ENCODE measurements at regions not wholly inside any gene's neighbourhood (a gene's known extent, or its start where the extent isn't known, plus 50 kb on each side); places are given as distances from the start of the nearest gene placed in this dataset.
"Not testable (repeated sequence)": the region's sequence is repeated elsewhere in the genome, so short reads cannot be mapped to it uniquely, and the experiment has no call there.

DNA sequence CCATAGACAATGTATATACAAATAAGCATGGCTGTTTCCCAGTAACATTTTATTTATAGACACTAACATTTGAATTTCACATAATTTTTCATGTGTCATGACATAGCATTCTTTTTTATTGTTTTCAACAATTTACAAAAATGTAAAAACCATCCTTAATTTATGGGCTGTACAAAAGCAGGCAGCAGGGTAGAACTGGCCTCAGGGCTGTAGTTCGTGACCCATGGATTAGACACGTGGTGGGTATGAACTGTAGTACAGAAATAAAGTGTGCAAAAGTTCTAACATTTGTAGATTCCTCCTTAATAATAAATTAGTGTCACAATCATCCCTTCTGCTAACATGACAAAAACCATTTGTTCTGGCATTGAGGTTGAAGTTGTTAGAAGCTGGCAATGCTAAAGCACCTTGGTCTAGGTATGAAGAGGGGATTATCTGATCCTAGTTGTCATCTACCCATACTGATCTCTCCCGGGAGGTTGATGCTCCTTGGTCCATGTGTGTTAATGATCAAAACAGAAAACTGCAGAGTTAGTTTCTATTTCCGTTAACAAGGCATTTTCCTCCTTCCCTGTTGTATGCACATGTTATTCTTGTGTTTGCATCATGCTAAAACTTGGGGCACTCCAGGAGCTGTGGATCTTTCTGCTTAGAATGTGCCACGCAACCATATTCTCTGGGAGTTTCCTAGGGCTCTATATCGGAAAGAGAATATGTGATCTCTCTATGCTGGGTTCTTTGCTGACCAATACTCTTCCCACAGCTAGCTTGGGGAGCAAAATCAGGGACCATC lies 917.6 kb downstream of the TLE1 start:
- H3K9me3 ChIP-seq (ENCODE audit: insufficient read depth, low read depth, low read length), result no peaks in the 10 kb centered on the region; the same call in 1 of the 2 replicates
- H3K9me2 ChIP-seq (replicated peaks; ENCODE audit: low read depth, low read length), result no peaks in the 10 kb centered on the region
- no peak overlapping the region for H3K4me2 ChIP-seq (ENCODE audit: low read depth, low read length, poor library complexity, severe bottlenecking)
- H2AFZ ChIP-seq (ENCODE audit: low read length), result no peak overlapping the region
- no peaks in the 10 kb centered on the region for H3K27me3 ChIP-seq (ENCODE audit: insufficient read depth, low read length, poor library complexity, severe bottlenecking)
- H4K20me1 ChIP-seq (ENCODE audit: insufficient read depth, low read length, poor library complexity, severe bottlenecking), result no peaks in the 10 kb centered on the region
- H3K4me3 ChIP-seq (ENCODE audit: low read length, poor library complexity, severe bottlenecking), result no peak overlapping the region
- H3K79me2 ChIP-seq (ENCODE audit: insufficient read depth, low read length), result no peaks in the 10 kb centered on the region
- no peak for TF ChIP-seq EZH2phosphoT487 (IDR thresholded peaks at IDR 0.05; ENCODE audit: borderline replicate concordance)
- TF ChIP-seq, protein P1, sequence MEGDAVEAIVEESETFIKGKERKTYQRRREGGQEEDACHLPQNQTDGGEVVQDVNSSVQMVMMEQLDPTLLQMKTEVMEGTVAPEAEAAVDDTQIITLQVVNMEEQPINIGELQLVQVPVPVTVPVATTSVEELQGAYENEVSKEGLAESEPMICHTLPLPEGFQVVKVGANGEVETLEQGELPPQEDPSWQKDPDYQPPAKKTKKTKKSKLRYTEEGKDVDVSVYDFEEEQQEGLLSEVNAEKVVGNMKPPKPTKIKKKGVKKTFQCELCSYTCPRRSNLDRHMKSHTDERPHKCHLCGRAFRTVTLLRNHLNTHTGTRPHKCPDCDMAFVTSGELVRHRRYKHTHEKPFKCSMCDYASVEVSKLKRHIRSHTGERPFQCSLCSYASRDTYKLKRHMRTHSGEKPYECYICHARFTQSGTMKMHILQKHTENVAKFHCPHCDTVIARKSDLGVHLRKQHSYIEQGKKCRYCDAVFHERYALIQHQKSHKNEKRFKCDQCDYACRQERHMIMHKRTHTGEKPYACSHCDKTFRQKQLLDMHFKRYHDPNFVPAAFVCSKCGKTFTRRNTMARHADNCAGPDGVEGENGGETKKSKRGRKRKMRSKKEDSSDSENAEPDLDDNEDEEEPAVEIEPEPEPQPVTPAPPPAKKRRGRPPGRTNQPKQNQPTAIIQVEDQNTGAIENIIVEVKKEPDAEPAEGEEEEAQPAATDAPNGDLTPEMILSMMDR (conservative IDR thresholded peaks at IDR 0.05; ENCODE audit: low read length), result no peak
- H3K36me3 ChIP-seq (ENCODE audit: insufficient read depth, low read length), result no peaks in the 10 kb centered on the region
- H3F3A ChIP-seq (ENCODE audit: low read depth), result no peaks in the 10 kb centered on the region
- H3K9ac ChIP-seq (ENCODE audit: low read depth, low read length, poor library complexity, severe bottlenecking), result no peak overlapping the region
- no peaks in the 10 kb centered on the region for H3K4me1 ChIP-seq (ENCODE audit: insufficient read depth, low read length, poor library complexity, severe bottlenecking)

DNA sequence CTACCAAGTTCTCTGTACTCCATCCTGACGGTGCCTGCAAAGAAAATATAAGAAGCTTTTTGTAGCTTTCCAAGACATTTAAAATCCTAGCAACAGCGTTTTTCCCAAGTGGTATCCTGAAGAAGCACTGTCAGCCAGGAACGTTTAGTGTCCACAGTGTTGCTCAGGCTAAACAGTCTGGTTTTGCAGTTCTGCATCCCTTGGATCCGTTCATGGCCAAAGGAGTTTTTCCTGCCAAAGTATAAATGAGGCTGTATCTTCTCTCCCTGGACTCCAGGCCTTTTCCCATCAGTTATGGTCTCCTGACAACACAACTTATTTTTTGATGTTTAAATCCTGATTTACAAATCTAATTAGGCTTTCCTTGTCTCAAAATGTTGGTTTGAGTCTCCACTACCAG lies 925.8 kb downstream of the TLE1 start:
- Histone ChIP-seq H4K20me1 (ENCODE audit: insufficient read depth, low read length, poor library complexity, severe bottlenecking) (no peaks in the 10 kb centered on the region), H3K79me2 (ENCODE audit: insufficient read depth, low read length) (no peaks in the 10 kb centered on the region), H3K4me2 (ENCODE audit: low read depth, low read length, poor library complexity, severe bottlenecking) (no peak overlapping the region), H3K27me3 (ENCODE audit: insufficient read depth, low read length, poor library complexity, severe bottlenecking) (no peaks in the 10 kb centered on the region), H2AFZ (ENCODE audit: low read length) (no peak overlapping the region), H3K4me3 (ENCODE audit: low read length, poor library complexity, severe bottlenecking) (no peak overlapping the region), H3F3A (ENCODE audit: low read depth) (no peaks in the 10 kb centered on the region; the same call in 1 of the 2 replicates), H3K9me3 (ENCODE audit: insufficient read depth, low read depth, low read length) (no peaks in the 10 kb centered on the region; the same call in 1 of the 2 replicates), H3K36me3 (ENCODE audit: insufficient read depth, low read length) (no peaks in the 10 kb centered on the region), H3K9ac (ENCODE audit: low read depth, low read length, poor library complexity, severe bottlenecking) (no peak overlapping the region), H3K9me2 (replicated peaks; ENCODE audit: low read depth, low read length) (no peaks in the 10 kb centered on the region), H3K4me1 (ENCODE audit: insufficient read depth, low read length, poor library complexity, severe bottlenecking) (no peaks in the 10 kb centered on the region)
- TF ChIP-seq EZH2phosphoT487 (IDR thresholded peaks at IDR 0.05; ENCODE audit: borderline replicate concordance), result no peak
- TF ChIP-seq, protein P1 (conservative IDR thresholded peaks at IDR 0.05; ENCODE audit: low read length), result no peak

DNA sequence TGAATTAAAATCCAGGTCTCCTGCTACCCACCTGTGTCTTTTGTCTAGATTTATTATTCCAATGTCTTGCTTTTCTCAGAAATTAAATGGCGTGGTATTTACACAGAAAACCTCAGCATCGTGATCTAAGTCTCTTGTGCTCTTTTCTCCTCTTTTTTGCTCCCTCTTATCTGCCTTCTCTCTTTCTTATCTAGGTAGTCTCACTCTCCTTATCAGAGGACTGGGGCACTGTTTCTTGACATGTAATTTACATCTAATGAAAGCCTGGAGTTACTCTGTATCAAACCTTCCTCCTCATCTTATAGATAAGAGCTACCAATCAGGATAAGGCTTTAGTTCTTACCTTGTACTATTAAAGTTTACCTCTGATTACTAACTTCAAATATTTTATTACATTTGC lies 933.8 kb downstream of the TLE1 start:
- no peak overlapping the region for H3K4me3 ChIP-seq (ENCODE audit: low read length, poor library complexity, severe bottlenecking)
- TF ChIP-seq, protein P1 (conservative IDR thresholded peaks at IDR 0.05; ENCODE audit: low read length), result no peak
- no peak for TF ChIP-seq EZH2phosphoT487 (IDR thresholded peaks at IDR 0.05; ENCODE audit: borderline replicate concordance)
- no peaks in the 10 kb centered on the region for H3K36me3 ChIP-seq (ENCODE audit: insufficient read depth, low read length)
- H2AFZ ChIP-seq (ENCODE audit: low read length), result no peak overlapping the region
- H3K9me2 ChIP-seq (replicated peaks; ENCODE audit: low read depth, low read length), result no peaks in the 10 kb centered on the region
- no peaks in the 10 kb centered on the region for H3K4me1 ChIP-seq (ENCODE audit: insufficient read depth, low read length, poor library complexity, severe bottlenecking)
- H3K9me3 ChIP-seq (ENCODE audit: insufficient read depth, low read depth, low read length), result no peaks in the 10 kb centered on the region
- H3K79me2 ChIP-seq (ENCODE audit: insufficient read depth, low read length), result no peaks in the 10 kb centered on the region
- no peak overlapping the region for H3K9ac ChIP-seq (ENCODE audit: low read depth, low read length, poor library complexity, severe bottlenecking)
- H3K27me3 ChIP-seq (ENCODE audit: insufficient read depth, low read length, poor library complexity, severe bottlenecking), result no peaks in the 10 kb centered on the region
- H3F3A ChIP-seq (ENCODE audit: low read depth), result no peaks in the 10 kb centered on the region
- no peak overlapping the region for H3K4me2 ChIP-seq (ENCODE audit: low read depth, low read length, poor library complexity, severe bottlenecking)
- H4K20me1 ChIP-seq (ENCODE audit: insufficient read depth, low read length, poor library complexity, severe bottlenecking), result no peaks in the 10 kb centered on the region

DNA sequence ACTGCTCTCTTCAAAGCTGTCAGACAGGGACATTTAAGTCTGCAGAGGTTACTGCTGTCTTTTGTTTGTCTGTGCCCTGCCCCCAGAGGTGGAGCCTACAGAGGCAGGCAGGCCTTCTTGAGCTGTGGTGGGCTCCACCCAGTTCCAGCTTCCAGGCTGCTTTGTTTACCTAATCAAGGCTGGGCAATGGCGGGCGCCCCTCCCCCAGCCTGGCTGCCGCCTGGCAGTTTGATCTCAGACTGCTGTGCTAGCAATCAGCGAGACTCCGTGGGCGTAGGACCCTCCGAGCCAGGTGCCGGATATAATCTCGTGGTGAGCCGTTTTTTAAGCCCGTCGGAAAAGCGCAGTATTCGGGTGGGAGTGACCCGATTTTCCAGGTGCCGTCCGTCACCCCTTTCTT lies 942.3 kb downstream of the TLE1 start:
- H3K79me2 ChIP-seq (ENCODE audit: insufficient read depth, low read length); H3K9me3 ChIP-seq (ENCODE audit: insufficient read depth, low read depth, low read length); H3K36me3 ChIP-seq (ENCODE audit: insufficient read depth, low read length); H3F3A ChIP-seq (ENCODE audit: low read depth); H2AFZ ChIP-seq (ENCODE audit: low read length); H4K20me1 ChIP-seq (ENCODE audit: insufficient read depth, low read length, poor library complexity, severe bottlenecking); H3K4me1 ChIP-seq (ENCODE audit: insufficient read depth, low read length, poor library complexity, severe bottlenecking); H3K9ac ChIP-seq (ENCODE audit: low read depth, low read length, poor library complexity, severe bottlenecking); H3K9me2 ChIP-seq (replicated peaks; ENCODE audit: low read depth, low read length); H3K4me3 ChIP-seq (ENCODE audit: low read length, poor library complexity, severe bottlenecking); H3K4me2 ChIP-seq (ENCODE audit: low read depth, low read length, poor library complexity, severe bottlenecking); H3K27me3 ChIP-seq (ENCODE audit: insufficient read depth, low read length, poor library complexity, severe bottlenecking): not testable (repeated sequence)

Data from Loucy (cell line).